Natural killer cell (primary cell): ENCODE measurements at regions not wholly inside any gene's neighbourhood (a gene's known extent, or its start where the extent isn't known, plus 50 kb on each side); places are given as distances from the start of the nearest gene placed in this dataset.

Experiments used
- ATAC-seq, 3 donors: fragments of 150-1000 bp in 2 of 3; fragments of 200-7000 bp in 1 of 3; cut with Tn5 transposase; 1 replicate in 1 of 3; 2 replicates in 2 of 3; pipeline ENCODE4 v1.10.0; 2021; ENCODE audit warnings: mild to moderate bottlenecking in 2 of 3, moderate library complexity in 2 of 3
- DNase-seq, 2 donors: peaks; one replicate each; pipeline versions ENCODE4 v3.0.0 to v3.0.0-alpha.2; 2013 to 2021; ENCODE audit warnings: mixed read lengths in 1 of 2
- H3K27ac ChIP-seq: one replicate; pipeline ENCODE4 v1.5.1; 2013; ENCODE audit warnings: mild to moderate bottlenecking, low read length
- H3K27me3 ChIP-seq: one replicate; pipeline ENCODE4 v1.6.1; 2013; ENCODE audit warnings: low read length; ENCODE audit not compliant: control insufficient read depth, insufficient read depth
- H3K36me3 ChIP-seq: one replicate; pipeline ENCODE4 v1.6.1; 2013; ENCODE audit warnings: low read length; ENCODE audit not compliant: control insufficient read depth, insufficient read depth
- H3K4me1 ChIP-seq: one replicate; pipeline ENCODE4 v1.6.1; 2013; ENCODE audit warnings: low read length; ENCODE audit not compliant: control insufficient read depth, insufficient read depth
- H3K4me3 ChIP-seq: one replicate; pipeline ENCODE4 v1.5.1; 2013; ENCODE audit warnings: low read length
- H3K9me3 ChIP-seq: one replicate; pipeline ENCODE4 v1.6.1; 2013; ENCODE audit warnings: low read length; ENCODE audit not compliant: control insufficient read depth, insufficient read depth
- H3K27ac Mint-ChIP-seq, 2 donors: one replicate each; pipeline ENCODE4 v1.8.0; 2022; ENCODE audit warnings: mild to moderate bottlenecking in 2 of 2, mixed read lengths in 2 of 2, moderate library complexity in 1 of 2
- H3K27me3 Mint-ChIP-seq, 2 donors: one replicate each; pipeline ENCODE4 v1.8.0; 2022; ENCODE audit warnings: low read depth in 2 of 2, mixed read lengths in 2 of 2
- H3K36me3 Mint-ChIP-seq: one replicate; pipeline ENCODE4 v1.8.0; 2022; ENCODE audit warnings: mixed read lengths
- H3K4me1 Mint-ChIP-seq, 2 donors: one replicate each; pipeline ENCODE4 v1.8.0; 2022; ENCODE audit warnings: mixed read lengths in 2 of 2
- H3K4me3 Mint-ChIP-seq: one replicate; pipeline ENCODE4 v1.8.0; 2022; ENCODE audit warnings: mild to moderate bottlenecking, moderate library complexity, mixed read lengths
- H3K9me3 Mint-ChIP-seq, 2 donors: one replicate each; pipeline ENCODE4 v1.8.0; 2022; ENCODE audit warnings: mixed read lengths in 2 of 2
- WGBS: methylation state at CpG from one replicate; pipeline ENCODE4 v1.1.7; 2013; ENCODE audit warnings: missing lambda C conversion rate; ENCODE audit not compliant: insufficient coverage; 5-methylcytosine and 5-hydroxymethylcytosine counted together
- intact Hi-C: fragments of 100-400 bp; cut with micrococcal nuclease; formaldehyde crosslinking; loops from one replicate; pipeline ENCODE4 v1.14.2; 2022
- TF ChIP-seq, protein P1 (sequence below): fragments of 200-600 bp; IDR thresholded peaks from one replicate; pipeline ENCODE4 v1.8.0; 2022; ENCODE audit warnings: antibody characterized with exemption

DNA sequence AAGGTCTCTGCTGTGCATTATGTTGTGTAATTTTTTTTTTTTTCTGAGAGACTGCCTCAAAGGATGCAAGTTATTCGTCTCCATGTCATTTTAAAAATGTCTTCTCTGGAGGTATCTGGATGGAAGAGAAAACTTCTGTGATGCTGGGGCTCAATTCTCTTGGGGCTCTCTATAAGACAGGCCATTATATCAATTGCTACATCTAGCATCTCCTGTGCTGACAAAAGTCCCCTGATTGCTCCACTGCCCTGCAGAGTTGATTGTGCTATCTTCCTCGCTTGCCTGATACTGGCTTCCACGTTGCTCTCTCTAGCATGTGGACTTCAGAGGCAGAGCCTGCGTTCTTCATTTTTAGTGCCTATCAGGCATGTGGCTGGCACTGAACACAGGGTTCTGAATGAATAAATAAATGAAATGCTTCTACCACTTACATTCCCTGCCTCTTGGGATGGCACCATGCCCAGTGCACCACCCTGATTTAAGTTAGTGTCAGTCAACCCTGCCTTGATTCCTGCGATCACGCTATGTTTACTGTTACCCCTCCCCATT, 1035.5 kb upstream of the EEF2KMT start:
- ATAC-seq (no peak), DNase-seq (no peak)
- TF ChIP-seq, protein P1, sequence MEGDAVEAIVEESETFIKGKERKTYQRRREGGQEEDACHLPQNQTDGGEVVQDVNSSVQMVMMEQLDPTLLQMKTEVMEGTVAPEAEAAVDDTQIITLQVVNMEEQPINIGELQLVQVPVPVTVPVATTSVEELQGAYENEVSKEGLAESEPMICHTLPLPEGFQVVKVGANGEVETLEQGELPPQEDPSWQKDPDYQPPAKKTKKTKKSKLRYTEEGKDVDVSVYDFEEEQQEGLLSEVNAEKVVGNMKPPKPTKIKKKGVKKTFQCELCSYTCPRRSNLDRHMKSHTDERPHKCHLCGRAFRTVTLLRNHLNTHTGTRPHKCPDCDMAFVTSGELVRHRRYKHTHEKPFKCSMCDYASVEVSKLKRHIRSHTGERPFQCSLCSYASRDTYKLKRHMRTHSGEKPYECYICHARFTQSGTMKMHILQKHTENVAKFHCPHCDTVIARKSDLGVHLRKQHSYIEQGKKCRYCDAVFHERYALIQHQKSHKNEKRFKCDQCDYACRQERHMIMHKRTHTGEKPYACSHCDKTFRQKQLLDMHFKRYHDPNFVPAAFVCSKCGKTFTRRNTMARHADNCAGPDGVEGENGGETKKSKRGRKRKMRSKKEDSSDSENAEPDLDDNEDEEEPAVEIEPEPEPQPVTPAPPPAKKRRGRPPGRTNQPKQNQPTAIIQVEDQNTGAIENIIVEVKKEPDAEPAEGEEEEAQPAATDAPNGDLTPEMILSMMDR, result no peak
- intact Hi-C loops, result no loop called here
- Mint-ChIP-seq H3K27me3 (no peaks in the 10 kb centered on the region), H3K9me3 (peaks cover 3% of the 10 kb centered on the region in 2 donors), H3K27ac (no peak overlapping the region), H3K4me3 (no peak overlapping the region), H3K36me3 (no peaks in the 10 kb centered on the region), H3K4me1 (no peaks in the 10 kb centered on the region)
- 86% methylated on average over 6 of the region's 6 CpGs for WGBS
- Histone ChIP-seq H3K27me3 (no peaks in the 10 kb centered on the region), H3K36me3 (no peaks in the 10 kb centered on the region), H3K4me1 (no peaks in the 10 kb centered on the region), H3K27ac (no peak overlapping the region), H3K9me3 (no peaks in the 10 kb centered on the region), H3K4me3 (no peak overlapping the region)

- Mint-ChIP-seq H3K27me3 (no peaks in the 10 kb centered on the region), H3K4me3 (no peak overlapping the region), H3K27ac (no peak overlapping the region), H3K36me3 (no peaks in the 10 kb centered on the region), H3K4me1 (no peaks in the 10 kb centered on the region), H3K9me3 (peaks cover 3% of the 10 kb centered on the region in 2 donors)
- TF ChIP-seq, protein P1, result no peak
- no peak overlapping the region for H3K4me3 ChIP-seq
- H3K4me1 ChIP-seq, result no peaks in the 10 kb centered on the region
- no peaks in the 10 kb centered on the region for H3K9me3 ChIP-seq
- ATAC-seq (no peak), DNase-seq (no peak)
- H3K27me3 ChIP-seq, result no peaks in the 10 kb centered on the region
- no peak overlapping the region for H3K27ac ChIP-seq
- 82% methylated on average over 6 of the region's 6 CpGs for WGBS
- intact Hi-C loops, result no loop called here
- no peaks in the 10 kb centered on the region for H3K36me3 ChIP-seq
Measured at GRCh38 chr16:6132121-6132520, 1034.5 kb upstream of the EEF2KMT start.

GRCh38 chr16:6131526-6132050, 1034.0 kb upstream of the EEF2KMT start:
- DNase-seq, result no peak
- no peak overlapping the region for H3K27ac Mint-ChIP-seq
- Histone ChIP-seq H3K4me3 (no peak overlapping the region), H3K27me3 (no peaks in the 10 kb centered on the region), H3K4me1 (no peaks in the 10 kb centered on the region), H3K36me3 (no peaks in the 10 kb centered on the region), H3K9me3 (peaks cover 3% of the 10 kb centered on the region), H3K27ac (no peak overlapping the region)
- no peak for ATAC-seq
- intact Hi-C loops, result no loop called here
- H3K9me3 Mint-ChIP-seq, result peaks cover 3% of the 10 kb centered on the region in 2 donors
- 83% methylated on average over 5 of the region's 5 CpGs for WGBS
- no peaks in the 10 kb centered on the region for H3K27me3 Mint-ChIP-seq
- H3K4me1 Mint-ChIP-seq, result no peaks in the 10 kb centered on the region
- no peaks in the 10 kb centered on the region for H3K36me3 Mint-ChIP-seq
- H3K4me3 Mint-ChIP-seq, result no peak overlapping the region
- TF ChIP-seq, protein P1, result no peak
